ENCODE measurements at regions not wholly inside any gene's neighbourhood (a gene's known extent, or its start where the extent isn't known, plus 50 kb on each side); places are given as distances from the start of the nearest gene placed in this dataset.

DNA sequence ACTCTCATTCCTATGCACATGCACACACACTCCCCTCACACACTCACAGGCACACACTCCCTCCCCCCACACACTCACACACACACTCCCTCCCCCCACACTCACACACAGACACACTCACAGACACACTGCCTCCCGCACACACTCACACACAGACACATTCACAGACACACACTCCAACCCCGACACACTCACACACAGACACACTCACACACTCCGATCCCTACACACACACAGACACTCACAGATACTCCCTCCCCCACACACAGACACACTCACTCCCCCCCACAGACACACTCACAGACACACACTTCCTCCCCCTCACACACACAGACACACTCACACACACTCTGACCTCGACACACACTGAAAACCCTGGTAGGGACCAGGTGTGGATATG lies 176.2 kb downstream of the TFAP2C start:
- TF ChIP-seq, protein P1, sequence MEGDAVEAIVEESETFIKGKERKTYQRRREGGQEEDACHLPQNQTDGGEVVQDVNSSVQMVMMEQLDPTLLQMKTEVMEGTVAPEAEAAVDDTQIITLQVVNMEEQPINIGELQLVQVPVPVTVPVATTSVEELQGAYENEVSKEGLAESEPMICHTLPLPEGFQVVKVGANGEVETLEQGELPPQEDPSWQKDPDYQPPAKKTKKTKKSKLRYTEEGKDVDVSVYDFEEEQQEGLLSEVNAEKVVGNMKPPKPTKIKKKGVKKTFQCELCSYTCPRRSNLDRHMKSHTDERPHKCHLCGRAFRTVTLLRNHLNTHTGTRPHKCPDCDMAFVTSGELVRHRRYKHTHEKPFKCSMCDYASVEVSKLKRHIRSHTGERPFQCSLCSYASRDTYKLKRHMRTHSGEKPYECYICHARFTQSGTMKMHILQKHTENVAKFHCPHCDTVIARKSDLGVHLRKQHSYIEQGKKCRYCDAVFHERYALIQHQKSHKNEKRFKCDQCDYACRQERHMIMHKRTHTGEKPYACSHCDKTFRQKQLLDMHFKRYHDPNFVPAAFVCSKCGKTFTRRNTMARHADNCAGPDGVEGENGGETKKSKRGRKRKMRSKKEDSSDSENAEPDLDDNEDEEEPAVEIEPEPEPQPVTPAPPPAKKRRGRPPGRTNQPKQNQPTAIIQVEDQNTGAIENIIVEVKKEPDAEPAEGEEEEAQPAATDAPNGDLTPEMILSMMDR (IDR thresholded peaks at IDR 0.05; ENCODE audit: control extremely low read depth, extremely low read depth, low read depth, missing control alignments), result no peak
- ChIA-PET CTCF (no interaction called here), POLR2A (no interaction called here)
- DNase-seq (ENCODE audit: extremely low spot score), result no peak

DNA sequence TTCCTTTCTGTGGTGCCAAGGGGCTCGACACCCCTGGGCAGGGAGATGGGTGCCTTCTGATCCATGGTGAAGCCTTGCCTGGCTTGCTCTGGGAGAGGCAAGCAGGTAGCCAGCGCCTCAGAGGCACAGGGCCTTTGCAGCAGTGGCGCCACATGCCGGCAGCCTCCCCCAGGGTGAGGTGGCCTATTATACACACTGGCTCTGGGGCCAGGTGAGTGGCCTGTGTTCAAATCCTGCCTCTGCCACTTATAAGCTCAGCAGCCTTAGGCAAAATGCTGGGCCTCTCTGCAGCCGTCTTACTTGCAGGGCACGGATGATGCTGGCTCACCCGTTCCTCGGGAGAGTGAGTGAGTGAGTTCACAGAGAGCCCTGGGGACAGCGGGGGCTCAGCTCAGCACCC lies 176.9 kb downstream of the TFAP2C start:
- TF ChIP-seq, protein P1 (IDR thresholded peaks at IDR 0.05; ENCODE audit: control extremely low read depth, extremely low read depth, low read depth, missing control alignments), result no peak
- no peak for DNase-seq (ENCODE audit: extremely low spot score)
- CTCF ChIA-PET, result no interaction called here
- POLR2A ChIA-PET, result no interaction called here

DNA sequence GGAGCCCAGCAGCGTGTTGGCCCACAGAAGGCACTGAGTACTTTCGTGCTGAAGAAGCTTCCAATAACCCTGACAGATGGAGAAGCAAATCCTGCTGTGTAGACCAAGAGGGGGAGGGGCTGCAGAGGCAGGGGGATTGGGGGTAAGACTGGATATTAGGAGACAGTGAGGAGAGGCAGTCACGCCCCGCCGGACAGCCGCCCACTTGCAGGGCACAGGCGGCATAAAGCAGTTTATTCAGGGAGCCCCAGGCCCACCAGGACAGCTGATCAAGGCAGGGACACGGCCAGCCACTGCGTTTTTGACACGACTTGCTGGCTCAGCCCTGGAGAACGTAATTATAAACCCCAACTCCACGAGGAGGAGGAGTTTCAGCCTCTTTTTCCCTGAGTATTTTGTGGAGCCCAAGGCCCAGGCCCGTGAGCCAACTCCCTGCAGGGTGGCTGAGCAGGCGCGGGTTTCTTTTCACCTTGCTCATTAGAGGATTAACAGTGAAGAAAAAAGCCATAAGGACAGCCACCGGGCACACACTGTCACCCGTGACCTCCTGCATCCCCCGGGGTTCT lies 177.9 kb downstream of the TFAP2C start:
- TF ChIP-seq, protein P1 (IDR thresholded peaks at IDR 0.05; ENCODE audit: control extremely low read depth, extremely low read depth, low read depth, missing control alignments), result no peak
- ChIA-PET CTCF (no interaction called here), POLR2A (no interaction called here)
- no peak for DNase-seq (ENCODE audit: extremely low spot score)

DNA sequence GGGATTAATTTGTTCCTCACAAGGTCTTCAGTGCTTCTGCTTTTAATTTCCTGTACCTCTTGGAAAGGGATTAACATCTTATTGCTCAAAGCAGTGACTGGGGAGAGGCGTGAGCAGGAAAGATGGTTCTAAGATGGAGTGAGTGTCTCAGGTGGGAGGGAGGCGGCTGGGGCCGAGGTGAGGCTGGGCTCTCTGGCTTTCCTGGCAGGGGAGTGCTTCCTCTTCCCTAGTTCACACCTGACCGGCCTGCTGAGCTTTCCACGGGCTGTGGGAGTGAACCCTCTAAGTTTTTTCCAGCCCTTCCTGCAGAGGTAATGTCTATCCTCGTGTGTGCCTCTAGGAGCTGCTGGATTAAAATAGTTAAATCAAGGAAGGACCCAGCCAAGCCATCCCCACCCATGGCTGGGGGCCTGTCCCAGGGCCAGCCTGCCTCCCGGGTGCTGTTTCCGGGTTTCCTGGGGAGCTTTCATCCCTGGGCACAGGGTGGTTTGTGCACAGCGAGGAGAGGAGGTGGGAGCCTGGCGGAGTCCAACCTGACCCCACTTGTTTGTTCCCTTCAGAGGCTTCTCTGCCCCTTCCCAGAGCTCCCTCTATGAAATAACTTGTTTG lies 179.1 kb downstream of the TFAP2C start:
- no peak for DNase-seq (ENCODE audit: extremely low spot score)
- CTCF ChIA-PET, result no interaction called here
- TF ChIP-seq, protein P1 (IDR thresholded peaks at IDR 0.05; ENCODE audit: control extremely low read depth, extremely low read depth, low read depth, missing control alignments), result no peak
- POLR2A ChIA-PET, result no interaction called here

DNA sequence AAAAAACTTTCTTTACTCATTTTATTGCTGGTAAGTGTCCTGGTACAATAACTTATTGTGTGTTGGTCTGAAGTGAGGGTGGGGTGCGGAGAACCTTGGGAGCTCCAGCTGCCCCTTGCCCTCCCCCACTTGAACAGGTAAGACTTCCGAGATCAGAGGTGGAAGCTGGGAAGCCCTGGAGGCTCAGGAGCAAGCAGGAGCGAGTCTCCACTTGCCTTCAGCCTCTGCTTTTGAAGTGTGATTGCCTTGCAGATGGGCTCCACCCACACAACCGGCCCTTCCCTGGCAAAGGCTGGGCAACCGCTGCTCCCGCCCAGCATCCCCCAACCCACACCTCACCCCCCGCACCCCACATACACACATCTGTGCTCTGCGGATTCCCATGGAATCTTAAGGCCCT lies 179.6 kb downstream of the TFAP2C start:
- POLR2A ChIA-PET, result no interaction called here
- CTCF ChIA-PET, result no interaction called here
- no peak for DNase-seq (ENCODE audit: extremely low spot score)
- TF ChIP-seq, protein P1 (IDR thresholded peaks at IDR 0.05; ENCODE audit: control extremely low read depth, extremely low read depth, low read depth, missing control alignments), result no peak

DNA sequence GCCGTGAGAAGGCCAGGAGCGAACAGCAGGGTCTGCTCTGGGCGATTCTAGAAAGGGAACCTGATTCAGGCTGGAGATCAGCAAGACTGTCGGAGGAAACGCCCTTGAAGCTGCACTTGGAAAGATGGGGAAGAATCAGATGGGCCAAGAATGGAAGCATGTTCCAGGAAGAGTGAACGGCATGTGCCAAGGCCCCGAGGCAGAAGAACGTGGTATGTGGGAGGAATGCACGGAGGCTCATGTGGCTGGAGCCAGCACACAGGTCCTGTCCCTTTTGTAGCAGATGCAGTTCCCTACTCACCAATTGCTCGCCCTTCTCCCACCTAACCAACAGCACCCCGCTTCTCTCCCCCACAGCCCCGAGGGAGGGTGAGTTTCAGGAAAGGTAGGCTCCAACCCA lies 180.6 kb downstream of the TFAP2C start:
- TF ChIP-seq, protein P1 (IDR thresholded peaks at IDR 0.05; ENCODE audit: control extremely low read depth, extremely low read depth, low read depth, missing control alignments), result no peak
- CTCF ChIA-PET, result no interaction called here
- POLR2A ChIA-PET, result no interaction called here
- DNase-seq (ENCODE audit: extremely low spot score), result no peak
